ENCODE measurements at regions not wholly inside any gene's neighbourhood (a gene's known extent, or its start where the extent isn't known, plus 50 kb on each side); places are given as distances from the start of the nearest gene placed in this dataset.

DNA sequence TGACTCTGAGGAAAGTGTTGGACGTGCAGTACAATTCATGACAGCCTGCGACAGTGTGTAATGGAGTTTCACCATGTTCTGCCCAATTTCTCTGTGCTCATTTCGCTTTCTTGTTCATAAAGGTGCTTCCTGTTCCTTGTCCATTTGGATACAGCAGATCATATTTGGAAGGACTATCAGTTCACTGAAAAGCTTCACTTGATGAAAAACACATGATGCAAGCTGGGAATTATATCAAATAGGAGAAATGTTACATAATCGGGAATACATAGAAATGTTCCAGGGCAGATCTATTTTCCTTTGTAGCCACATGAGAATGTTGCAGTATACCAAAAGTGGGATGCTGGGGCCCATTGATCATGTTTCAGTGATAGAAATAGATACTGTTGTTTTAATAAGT, 266.3 kb upstream of the SLC14A2 start:
- WGBS, 5 donors, result 87 to 94% (median 90%) methylated on average over 4 of the region's 4 CpGs
- DNase-seq, result no peak
- Histone ChIP-seq H3K36me3 (no peaks in the 10 kb centered on the region), H3K27me3 (replicated peaks in 1 of 7) (no peaks in the 10 kb centered on the region), H3K27ac (no peak overlapping the region), H3K9me3 (no peaks in the 10 kb centered on the region), H3K4me3 (no peak overlapping the region), H3K4me1 (no peaks in the 10 kb centered on the region)
- intact Hi-C loops (cut with DNase I; ENCODE audit: low total_unique reads), result no loop called here
- no peak for TF ChIP-seq POLR2A (IDR thresholded peaks at IDR 0.05)
- no peak for TF ChIP-seq POLR2AphosphoS5 (IDR thresholded peaks at IDR 0.05)
- no peak for TF ChIP-seq CTCF (IDR thresholded peaks at IDR 0.05 in 8 of 11, conservative IDR thresholded peaks at IDR 0.05 in 3 of 11)

GRCh38 chr18:45349467-45349866, 265.8 kb upstream of the SLC14A2 start:
- 86 to 98% (median 92%) methylated on average over 2 of the region's 2 CpGs for WGBS, 5 donors
- intact Hi-C loops (cut with DNase I; ENCODE audit: low total_unique reads), result no loop called here
- TF ChIP-seq POLR2A (IDR thresholded peaks at IDR 0.05), result no peak
- no peak for TF ChIP-seq POLR2AphosphoS5 (IDR thresholded peaks at IDR 0.05)
- TF ChIP-seq CTCF (IDR thresholded peaks at IDR 0.05 in 8 of 11, conservative IDR thresholded peaks at IDR 0.05 in 3 of 11), result no peak
- H3K36me3 ChIP-seq, result no peaks in the 10 kb centered on the region
- no peak for DNase-seq
- no peaks in the 10 kb centered on the region for H3K4me1 ChIP-seq
- no peaks in the 10 kb centered on the region for H3K9me3 ChIP-seq
- H3K4me3 ChIP-seq, result no peak overlapping the region
- no peak overlapping the region for H3K27ac ChIP-seq
- no peaks in the 10 kb centered on the region for H3K27me3 ChIP-seq (replicated peaks in 1 of 7)

- WGBS, 5 donors, result 85 to 92% (median 89%) methylated on average over 11 of the region's 11 CpGs
- H3K27ac ChIP-seq, result no peak overlapping the region
- H3K9me3 ChIP-seq, result no peaks in the 10 kb centered on the region
- DNase-seq, result no peak
- intact Hi-C loops (cut with DNase I; ENCODE audit: low total_unique reads), result no loop called here
- TF ChIP-seq POLR2AphosphoS5 (IDR thresholded peaks at IDR 0.05), result no peak
- no peak for TF ChIP-seq POLR2A (IDR thresholded peaks at IDR 0.05)
- no peak for TF ChIP-seq CTCF (IDR thresholded peaks at IDR 0.05 in 8 of 11, conservative IDR thresholded peaks at IDR 0.05 in 3 of 11)
- H3K4me1 ChIP-seq, result no peaks in the 10 kb centered on the region
- no peaks in the 10 kb centered on the region for H3K36me3 ChIP-seq
- no peak overlapping the region for H3K4me3 ChIP-seq
- H3K27me3 ChIP-seq (replicated peaks in 1 of 7), result no peaks in the 10 kb centered on the region
These were observed 264.7 kb upstream of the SLC14A2 start for GRCh38 chr18:45350404-45351156.

DNA sequence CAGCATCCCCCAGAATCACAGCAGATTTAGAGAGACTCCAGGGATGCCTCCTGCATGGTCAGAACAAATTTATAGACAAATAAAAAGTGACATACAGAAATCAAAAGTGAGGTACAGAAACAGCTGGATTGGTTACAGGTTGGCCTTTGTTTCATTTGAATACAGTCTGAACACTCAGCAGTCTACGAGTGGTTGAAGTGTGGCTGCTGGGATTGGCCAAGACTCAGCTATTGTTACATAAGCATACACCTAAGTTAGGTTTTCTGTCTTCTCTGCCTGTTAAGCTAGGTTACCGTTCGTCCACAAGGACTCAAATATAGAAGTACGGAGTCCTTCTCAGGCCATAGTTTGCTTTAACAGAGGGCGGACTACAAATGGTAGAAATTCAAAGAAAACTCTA, 262.4 kb upstream of the SLC14A2 start:
- Histone ChIP-seq H3K9me3 (no peaks in the 10 kb centered on the region), H3K27ac (no peak overlapping the region), H3K36me3 (no peaks in the 10 kb centered on the region), H3K4me3 (no peak overlapping the region), H3K27me3 (replicated peaks in 1 of 7) (no peaks in the 10 kb centered on the region), H3K4me1 (no peaks in the 10 kb centered on the region)
- intact Hi-C loops (cut with DNase I; ENCODE audit: low total_unique reads), result no loop called here
- WGBS, 5 donors, result 83 to 94% (median 90%) methylated on average over 5 of the region's 5 CpGs
- DNase-seq, result no peak
- TF ChIP-seq POLR2AphosphoS5 (IDR thresholded peaks at IDR 0.05) (no peak), POLR2A (IDR thresholded peaks at IDR 0.05) (no peak), CTCF (IDR thresholded peaks at IDR 0.05 in 8 of 11, conservative IDR thresholded peaks at IDR 0.05 in 3 of 11) (no peak)
